ENCODE measurements at regions not wholly inside any gene's neighbourhood (a gene's known extent, or its start where the extent isn't known, plus 50 kb on each side); places are given as distances from the start of the nearest gene placed in this dataset.

GRCh38 chr6:150719831-150720230 lies 120.1 kb downstream of the PLEKHG1 start:
- no peak for TF ChIP-seq CTCF (IDR thresholded peaks at IDR 0.05)
- no peak for TF ChIP-seq POLR2A (IDR thresholded peaks at IDR 0.05)

Data from testis (tissue), 2 donors.